ENCODE measurements at regions not wholly inside any gene's neighbourhood (a gene's known extent, or its start where the extent isn't known, plus 50 kb on each side); places are given as distances from the start of the nearest gene placed in this dataset.

DNA sequence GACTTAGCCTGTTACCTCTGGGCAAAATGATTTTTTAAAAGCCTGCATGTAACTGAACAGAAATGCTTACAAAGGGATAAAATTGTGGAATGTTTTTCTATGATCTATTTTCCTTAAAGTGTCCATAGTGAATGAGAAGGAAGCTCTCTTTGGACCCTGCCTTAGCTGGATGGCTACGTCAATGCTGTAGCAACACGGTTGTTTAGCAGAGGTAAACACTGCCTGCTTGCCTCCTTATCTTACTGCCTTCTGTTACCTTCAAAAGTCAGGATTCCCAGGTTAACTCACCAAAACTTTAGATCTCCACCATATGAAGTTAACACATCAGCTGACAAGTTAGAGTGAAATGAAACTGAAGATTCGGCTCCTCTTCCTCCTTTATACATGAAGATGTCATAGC is 402.6 kb downstream of the SAMD5 start:
- WGBS, 2 experiments (ENCODE audit: insufficient coverage in 1 of 2, insufficient read length in 1 of 2), result 81 to 93% methylated on average over 3 of the region's 3 CpGs

GRCh38 chr6:147911686-147912085 is 403.2 kb downstream of the SAMD5 start:
- peaks cover 3% of the 10 kb centered on the region for H3K9me3 Mint-ChIP-seq
- DNase-seq, result no peak
- no peaks in the 10 kb centered on the region for H3K27me3 Mint-ChIP-seq (ENCODE audit: insufficient read depth)
- H3K9me3 ChIP-seq (ENCODE audit: control insufficient read depth, low read length), result no peaks in the 10 kb centered on the region
- no peak overlapping the region for H3K4me3 ChIP-seq (ENCODE audit: low read length)
- H3K4me1 Mint-ChIP-seq, result peaks cover 1% of the 10 kb centered on the region
- H3K36me3 Mint-ChIP-seq (ENCODE audit: low read depth), result no peaks in the 10 kb centered on the region
- H3K9ac ChIP-seq (ENCODE audit: extremely low read depth, low read length, poor library complexity, severe bottlenecking), result no peak overlapping the region
- H3K27me3 ChIP-seq (ENCODE audit: control insufficient read depth, insufficient read depth, low read length, poor library complexity, severe bottlenecking), result no peaks in the 10 kb centered on the region
- 90% methylated on average over 2 of the region's 2 CpGs; no CpG with 5 or more reads in 1 of the 2 experiments for WGBS, 2 experiments (ENCODE audit: insufficient coverage in 1 of 2, insufficient read length in 1 of 2)
- H3K4me3 Mint-ChIP-seq, result no peak overlapping the region
- TF ChIP-seq CTCF (conservative IDR thresholded peaks at IDR 0.05), result no peak
- no peaks in the 10 kb centered on the region for H3K36me3 ChIP-seq (ENCODE audit: control insufficient read depth, insufficient read depth, low read length)
- H3K27ac ChIP-seq (ENCODE audit: low read depth, low read length), result no peak overlapping the region
- H3K4me1 ChIP-seq (ENCODE audit: control insufficient read depth, insufficient read depth, low read length), result no peaks in the 10 kb centered on the region
- no peak overlapping the region for H3K27ac Mint-ChIP-seq

More for the DNA sequence above, 402.6 kb downstream of the SAMD5 start:
- Mint-ChIP-seq H3K4me3 (no peak overlapping the region), H3K27me3 (ENCODE audit: insufficient read depth) (no peaks in the 10 kb centered on the region), H3K4me1 (peaks cover 1% of the 10 kb centered on the region), H3K9me3 (no peaks in the 10 kb centered on the region), H3K27ac (no peak overlapping the region), H3K36me3 (ENCODE audit: low read depth) (no peaks in the 10 kb centered on the region)
- no peaks in the 10 kb centered on the region for H3K9me3 ChIP-seq (ENCODE audit: control insufficient read depth, low read length)
- TF ChIP-seq CTCF (conservative IDR thresholded peaks at IDR 0.05), result no peak
- no peak overlapping the region for H3K27ac ChIP-seq (ENCODE audit: low read depth, low read length)
- H3K9ac ChIP-seq (ENCODE audit: extremely low read depth, low read length, poor library complexity, severe bottlenecking), result no peak overlapping the region
- H3K36me3 ChIP-seq (ENCODE audit: control insufficient read depth, insufficient read depth, low read length), result no peaks in the 10 kb centered on the region
- no peaks in the 10 kb centered on the region for H3K27me3 ChIP-seq (ENCODE audit: control insufficient read depth, insufficient read depth, low read length, poor library complexity, severe bottlenecking)
- H3K4me3 ChIP-seq (ENCODE audit: low read length), result no peak overlapping the region
- no peaks in the 10 kb centered on the region for H3K4me1 ChIP-seq (ENCODE audit: control insufficient read depth, insufficient read depth, low read length)
- no peak for DNase-seq

DNA sequence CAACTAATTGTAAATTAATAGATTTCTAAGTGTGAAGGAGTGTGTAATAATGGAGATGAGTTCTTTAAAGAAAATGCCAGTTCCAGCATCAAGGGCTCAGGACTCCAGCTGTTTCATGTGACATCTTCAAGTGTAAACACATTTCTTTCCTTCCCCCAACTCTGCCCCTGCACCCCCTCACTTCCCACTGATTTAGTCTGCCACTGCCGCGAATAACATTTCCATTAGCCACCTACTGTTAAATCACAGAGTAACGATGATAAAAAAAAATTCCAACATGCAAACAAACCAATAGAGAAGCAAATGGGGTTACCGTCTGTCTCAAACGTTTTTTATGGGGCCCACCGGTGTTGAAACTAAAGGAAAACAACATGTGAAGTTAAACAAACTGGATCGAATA is 414.3 kb downstream of the SAMD5 start:
- no peak overlapping the region for H3K27ac ChIP-seq (ENCODE audit: low read depth, low read length)
- DNase-seq, result no peak
- H3K9ac ChIP-seq (ENCODE audit: extremely low read depth, low read length, poor library complexity, severe bottlenecking), result no peak overlapping the region
- Mint-ChIP-seq H3K9me3 (peaks cover 23% of the 10 kb centered on the region), H3K36me3 (ENCODE audit: low read depth) (no peaks in the 10 kb centered on the region), H3K27me3 (ENCODE audit: insufficient read depth) (peaks cover under 1% of the 10 kb centered on the region), H3K27ac (no peak overlapping the region), H3K4me3 (no peak overlapping the region), H3K4me1 (peaks cover 9% of the 10 kb centered on the region)
- WGBS, 2 experiments (ENCODE audit: insufficient coverage in 1 of 2, insufficient read length in 1 of 2), result 67 to 74% methylated on average over 7 of the region's 7 CpGs
- H3K9me3 ChIP-seq (ENCODE audit: control insufficient read depth, low read length), result peaks cover 15% of the 10 kb centered on the region
- no peaks in the 10 kb centered on the region for H3K27me3 ChIP-seq (ENCODE audit: control insufficient read depth, insufficient read depth, low read length, poor library complexity, severe bottlenecking)
- H3K4me1 ChIP-seq (ENCODE audit: control insufficient read depth, insufficient read depth, low read length), result peaks cover 3% of the 10 kb centered on the region
- no peak overlapping the region for H3K4me3 ChIP-seq (ENCODE audit: low read length)
- H3K36me3 ChIP-seq (ENCODE audit: control insufficient read depth, insufficient read depth, low read length), result no peaks in the 10 kb centered on the region
- no peak for TF ChIP-seq CTCF (conservative IDR thresholded peaks at IDR 0.05)

Measured in endodermal cell (in vitro differentiated cells).